IMR-90 (cell line): ENCODE measurements at regions not wholly inside any gene's neighbourhood (a gene's known extent, or its start where the extent isn't known, plus 50 kb on each side); places are given as distances from the start of the nearest gene placed in this dataset.

Experiments
- BHLHE40 ChIP-seq: fragments of 150-350 bp; IDR thresholded peaks from 2 replicates; pipeline ENCODE4 v1.6.1; 2016; ENCODE audit warnings: mild to moderate bottlenecking, low read depth, low read length
- CEBPB ChIP-seq: IDR thresholded peaks from 2 replicates; pipeline ENCODE4 v1.6.1; 2012; ENCODE audit warnings: low read depth, low read length, improper control_type of control experiment
- CTCF ChIP-seq: conservative IDR thresholded peaks from 2 replicates; pipeline ENCODE4 v1.5.1; 2012; ENCODE audit warnings: mild to moderate bottlenecking, low read depth, low read length, improper control_type of control experiment
- ELK1 ChIP-seq: fragments of 150-350 bp; IDR thresholded peaks from 2 replicates; pipeline ENCODE4 v1.6.1; 2016; ENCODE audit warnings: low read depth, mild to moderate bottlenecking, low read length, moderate library complexity, borderline replicate concordance
- FOS ChIP-seq: fragments of 150-350 bp; IDR thresholded peaks from 2 replicates; pipeline ENCODE4 v1.6.1; 2016; ENCODE audit warnings: low read depth, low read length
- MAFK ChIP-seq: IDR thresholded peaks from 2 replicates; pipeline ENCODE4 v1.6.1; 2012; ENCODE audit warnings: low read depth, low read length, improper control_type of control experiment
- MAZ ChIP-seq: IDR thresholded peaks from 2 replicates; pipeline ENCODE4 v1.6.1; 2012; ENCODE audit warnings: low read depth, mild to moderate bottlenecking, low read length, improper control_type of control experiment, moderate library complexity, borderline replicate concordance
- POLR2A ChIP-seq: IDR thresholded peaks from 2 replicates; pipeline ENCODE4 v1.6.1; 2012; ENCODE audit warnings: mild to moderate bottlenecking, low read depth, low read length
- RAD21 ChIP-seq: IDR thresholded peaks from 2 replicates; pipeline ENCODE4 v1.6.1; 2012; ENCODE audit warnings: low read length, improper control_type of control experiment
- RFX5 ChIP-seq: IDR thresholded peaks from 2 replicates; pipeline ENCODE4 v1.8.0; 2012; ENCODE audit warnings: low read depth, mild to moderate bottlenecking, low read length, moderate library complexity
- USF2 ChIP-seq: fragments of 150-350 bp; IDR thresholded peaks from 2 replicates; pipeline ENCODE4 v1.6.1; 2017; ENCODE audit warnings: mild to moderate bottlenecking, antibody characterized with exemption, low read length, low read depth

GRCh38 chr6:56802584-56802983 is 152.3 kb upstream of the BEND6 start:
- no peak for TF ChIP-seq CTCF
- TF ChIP-seq MAZ, result no peak
- no peak for TF ChIP-seq RFX5
- TF ChIP-seq BHLHE40, result no peak
- TF ChIP-seq MAFK, result no peak
- TF ChIP-seq CEBPB, result no peak
- no peak for TF ChIP-seq POLR2A
- no peak for TF ChIP-seq ELK1
- no peak for TF ChIP-seq FOS
- TF ChIP-seq USF2, result no peak
- no peak for TF ChIP-seq RAD21
